Natural killer cell (primary cell): ENCODE measurements at regions not wholly inside any gene's neighbourhood (a gene's known extent, or its start where the extent isn't known, plus 50 kb on each side); places are given as distances from the start of the nearest gene placed in this dataset.

Source experiments
- ATAC-seq, 3 donors: fragments of 150-1000 bp in 2 of 3; fragments of 200-7000 bp in 1 of 3; cut with Tn5 transposase; 1 replicate in 1 of 3; 2 replicates in 2 of 3; pipeline ENCODE4 v1.10.0; 2021; ENCODE audit warnings: mild to moderate bottlenecking in 2 of 3, moderate library complexity in 2 of 3
- DNase-seq, 2 donors: peaks; one replicate each; pipeline versions ENCODE4 v3.0.0 to v3.0.0-alpha.2; 2013 to 2021; ENCODE audit warnings: mixed read lengths in 1 of 2
- H3K27ac ChIP-seq: one replicate; pipeline ENCODE4 v1.5.1; 2013; ENCODE audit warnings: mild to moderate bottlenecking, low read length
- H3K27me3 ChIP-seq: one replicate; pipeline ENCODE4 v1.6.1; 2013; ENCODE audit warnings: low read length; ENCODE audit not compliant: control insufficient read depth, insufficient read depth
- H3K36me3 ChIP-seq: one replicate; pipeline ENCODE4 v1.6.1; 2013; ENCODE audit warnings: low read length; ENCODE audit not compliant: control insufficient read depth, insufficient read depth
- H3K4me1 ChIP-seq: one replicate; pipeline ENCODE4 v1.6.1; 2013; ENCODE audit warnings: low read length; ENCODE audit not compliant: control insufficient read depth, insufficient read depth
- H3K4me3 ChIP-seq: one replicate; pipeline ENCODE4 v1.5.1; 2013; ENCODE audit warnings: low read length
- H3K9me3 ChIP-seq: one replicate; pipeline ENCODE4 v1.6.1; 2013; ENCODE audit warnings: low read length; ENCODE audit not compliant: control insufficient read depth, insufficient read depth
- H3K27ac Mint-ChIP-seq, 2 donors: one replicate each; pipeline ENCODE4 v1.8.0; 2022; ENCODE audit warnings: mild to moderate bottlenecking in 2 of 2, mixed read lengths in 2 of 2, moderate library complexity in 1 of 2
- H3K27me3 Mint-ChIP-seq, 2 donors: one replicate each; pipeline ENCODE4 v1.8.0; 2022; ENCODE audit warnings: low read depth in 2 of 2, mixed read lengths in 2 of 2
- H3K36me3 Mint-ChIP-seq: one replicate; pipeline ENCODE4 v1.8.0; 2022; ENCODE audit warnings: mixed read lengths
- H3K4me1 Mint-ChIP-seq, 2 donors: one replicate each; pipeline ENCODE4 v1.8.0; 2022; ENCODE audit warnings: mixed read lengths in 2 of 2
- H3K4me3 Mint-ChIP-seq: one replicate; pipeline ENCODE4 v1.8.0; 2022; ENCODE audit warnings: mild to moderate bottlenecking, moderate library complexity, mixed read lengths
- H3K9me3 Mint-ChIP-seq, 2 donors: one replicate each; pipeline ENCODE4 v1.8.0; 2022; ENCODE audit warnings: mixed read lengths in 2 of 2
- CTCF ChIP-seq: fragments of 200-600 bp; IDR thresholded peaks from one replicate; pipeline ENCODE4 v1.8.0; 2022; ENCODE audit warnings: antibody characterized with exemption
- WGBS: methylation state at CpG from one replicate; pipeline ENCODE4 v1.1.7; 2013; ENCODE audit warnings: missing lambda C conversion rate; ENCODE audit not compliant: insufficient coverage; 5-methylcytosine and 5-hydroxymethylcytosine counted together
- intact Hi-C: fragments of 100-400 bp; cut with micrococcal nuclease; formaldehyde crosslinking; loops from one replicate; pipeline ENCODE4 v1.14.2; 2022

GRCh38 chr1:105180789-105181188 is 1431.1 kb downstream of the AMY1C start:
- no peak overlapping the region for H3K27ac Mint-ChIP-seq
- H3K27me3 Mint-ChIP-seq = no peaks in the 10 kb centered on the region
- DNase-seq (no peak), ATAC-seq (no peak)
- H3K36me3 Mint-ChIP-seq = peaks cover 6% of the 10 kb centered on the region
- Histone ChIP-seq H3K9me3 (no peaks in the 10 kb centered on the region), H3K27me3 (no peaks in the 10 kb centered on the region), H3K27ac (no peak overlapping the region), H3K4me3 (no peak overlapping the region), H3K4me1 (no peaks in the 10 kb centered on the region), H3K36me3 (no peaks in the 10 kb centered on the region)
- WGBS = no CpG with 5 or more reads among the region's 1 CpG
- H3K4me3 Mint-ChIP-seq = no peak overlapping the region
- peaks cover 6 to 14% of the 10 kb centered on the region in 2 donors for H3K9me3 Mint-ChIP-seq
- TF ChIP-seq CTCF = no peak
- no peaks in the 10 kb centered on the region for H3K4me1 Mint-ChIP-seq
- intact Hi-C loops = no loop called here

DNA sequence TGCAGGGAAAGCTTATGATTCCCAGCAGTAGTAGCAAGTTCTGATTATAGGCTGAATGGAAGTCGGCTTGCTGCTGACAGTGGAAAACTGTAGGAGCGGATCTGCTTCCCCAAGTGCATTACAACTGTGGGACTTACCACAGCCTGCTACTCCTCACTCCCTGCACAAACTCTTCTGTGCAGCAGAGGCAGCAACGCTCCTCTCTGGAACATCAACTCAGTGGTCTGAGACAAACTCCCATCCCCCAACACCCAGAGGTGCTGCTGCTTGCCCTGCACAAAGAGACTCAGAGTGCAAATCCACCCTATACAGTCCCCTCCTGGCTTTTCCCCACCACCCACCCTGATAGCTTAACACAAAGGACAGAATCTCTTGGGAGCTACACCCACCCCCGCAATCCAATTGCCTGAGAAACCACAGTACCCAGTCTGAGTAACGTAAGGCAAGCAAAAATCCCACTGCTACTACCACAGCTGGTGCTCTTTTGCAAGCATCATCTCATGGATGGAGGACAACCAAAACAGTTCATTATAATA is 1455.2 kb downstream of the AMY1C start:
- 83% methylated on average over 5 of the region's 5 CpGs for WGBS
- no peak for TF ChIP-seq CTCF
- Mint-ChIP-seq H3K4me1 (no peaks in the 10 kb centered on the region), H3K36me3 (peaks cover 13% of the 10 kb centered on the region), H3K27ac (no peak overlapping the region), H3K9me3 (peaks cover 4 to 21% of the 10 kb centered on the region in 2 donors), H3K27me3 (no peaks in the 10 kb centered on the region), H3K4me3 (no peak overlapping the region)
- DNase-seq (no peak), ATAC-seq (no peak)
- H3K27ac ChIP-seq = no peak overlapping the region
- no peaks in the 10 kb centered on the region for H3K4me1 ChIP-seq
- no peaks in the 10 kb centered on the region for H3K36me3 ChIP-seq
- no peak overlapping the region for H3K4me3 ChIP-seq
- H3K27me3 ChIP-seq = no peaks in the 10 kb centered on the region
- H3K9me3 ChIP-seq = peaks cover 22% of the 10 kb centered on the region
- intact Hi-C loops = no loop called here

GRCh38 chr1:105208581-105208980 is 1458.9 kb downstream of the AMY1C start:
- H3K4me1 Mint-ChIP-seq = no peaks in the 10 kb centered on the region
- H3K4me3 Mint-ChIP-seq = no peak overlapping the region
- Histone ChIP-seq H3K4me1 (no peaks in the 10 kb centered on the region), H3K4me3 (no peak overlapping the region), H3K36me3 (no peaks in the 10 kb centered on the region), H3K9me3 (peaks cover 16% of the 10 kb centered on the region), H3K27me3 (no peaks in the 10 kb centered on the region), H3K27ac (no peak overlapping the region)
- no peak for TF ChIP-seq CTCF
- no peak for ATAC-seq
- H3K9me3 Mint-ChIP-seq = peaks cover 9 to 29% of the 10 kb centered on the region in 2 donors
- DNase-seq = no peak
- peaks cover 27% of the 10 kb centered on the region for H3K36me3 Mint-ChIP-seq
- WGBS = 97% methylated on average over 3 of the region's 3 CpGs
- no peaks in the 10 kb centered on the region for H3K27me3 Mint-ChIP-seq
- intact Hi-C loops = no loop called here
- no peak overlapping the region for H3K27ac Mint-ChIP-seq

- no peak for ATAC-seq
- H3K27me3 ChIP-seq = no peaks in the 10 kb centered on the region
- intact Hi-C loops = no loop called here
- DNase-seq = no peak
- Mint-ChIP-seq H3K36me3 (peaks cover 27% of the 10 kb centered on the region), H3K27me3 (no peaks in the 10 kb centered on the region), H3K9me3 (peaks cover 9 to 26% of the 10 kb centered on the region in 2 donors), H3K4me3 (no peak overlapping the region), H3K27ac (no peak overlapping the region), H3K4me1 (no peaks in the 10 kb centered on the region)
- TF ChIP-seq CTCF = no peak
- no peak overlapping the region for H3K27ac ChIP-seq
- H3K4me3 ChIP-seq = no peak overlapping the region
- H3K4me1 ChIP-seq = no peaks in the 10 kb centered on the region
- H3K9me3 ChIP-seq = peaks cover 4% of the 10 kb centered on the region
- H3K36me3 ChIP-seq = no peaks in the 10 kb centered on the region
Measured at GRCh38 chr1:105210747-105211146, 1461.0 kb downstream of the AMY1C start.
